Endodermal cell (in vitro differentiated cells): ENCODE measurements at regions not wholly inside any gene's neighbourhood (a gene's known extent, or its start where the extent isn't known, plus 50 kb on each side); places are given as distances from the start of the nearest gene placed in this dataset.

Experiments used
- DNase-seq: peaks from one replicate; pipeline ENCODE4 v3.0.0-alpha.2; 2017
- H3K27ac ChIP-seq: 2 replicates; pipeline ENCODE4 v1.5.1; 2013; ENCODE audit warnings: mild to moderate bottlenecking, low read depth, low read length, moderate library complexity
- H3K27me3 ChIP-seq: 2 replicates; pipeline ENCODE4 v1.6.1; 2013; ENCODE audit warnings: mild to moderate bottlenecking, low read length, moderate library complexity; ENCODE audit not compliant: insufficient read depth, control insufficient read depth, poor library complexity, severe bottlenecking
- H3K36me3 ChIP-seq: 2 replicates; pipeline ENCODE4 v1.7.0; 2013; ENCODE audit warnings: mild to moderate bottlenecking, low read length, moderate library complexity; ENCODE audit not compliant: control insufficient read depth, insufficient read depth
- H3K4me1 ChIP-seq: one replicate; pipeline ENCODE4 v1.7.0; 2013; ENCODE audit warnings: low read length; ENCODE audit not compliant: control insufficient read depth, insufficient read depth
- H3K4me3 ChIP-seq: 2 replicates; pipeline ENCODE4 v1.5.1; 2013; ENCODE audit warnings: mild to moderate bottlenecking, low read length, moderate library complexity
- H3K9ac ChIP-seq: 2 replicates; pipeline ENCODE4 v1.6.1; 2013; ENCODE audit warnings: mild to moderate bottlenecking, low read length, moderate library complexity; ENCODE audit not compliant: poor library complexity, severe bottlenecking; ENCODE audit errors: extremely low read depth
- H3K9me3 ChIP-seq: 2 replicates; pipeline ENCODE4 v1.6.1; 2013; ENCODE audit warnings: mild to moderate bottlenecking, low read length, moderate library complexity; ENCODE audit not compliant: control insufficient read depth
- H3K27ac Mint-ChIP-seq: 2 replicates; pipeline ENCODE4 v1.8.0; 2020; ENCODE audit warnings: mixed read lengths
- H3K27me3 Mint-ChIP-seq: 2 replicates; pipeline ENCODE4 v1.8.0; 2021; ENCODE audit warnings: mild to moderate bottlenecking, mixed read lengths; ENCODE audit not compliant: insufficient read depth
- H3K36me3 Mint-ChIP-seq: 2 replicates; pipeline ENCODE4 v1.8.0; 2020; ENCODE audit warnings: low read depth, mixed read lengths
- H3K4me1 Mint-ChIP-seq: 2 replicates; pipeline ENCODE4 v1.8.0; 2020; ENCODE audit warnings: mixed read lengths
- H3K4me3 Mint-ChIP-seq: 2 replicates; pipeline ENCODE4 v1.8.0; 2020; ENCODE audit warnings: mild to moderate bottlenecking, moderate library complexity, mixed read lengths
- H3K9me3 Mint-ChIP-seq: 2 replicates; pipeline ENCODE4 v1.8.0; 2020; ENCODE audit warnings: mild to moderate bottlenecking, mixed read lengths
- CTCF ChIP-seq: fragments of 200-600 bp; sonication (generic); conservative IDR thresholded peaks from 2 replicates; pipeline ENCODE4 v1.5.0; 2021; ENCODE audit warnings: antibody characterized with exemption, mild to moderate bottlenecking
- WGBS, 2 experiments: methylation state at CpG; one replicate each; pipeline versions ENCODE4 v1.1.5 to v1.1.7; 2013; ENCODE audit warnings: missing lambda C conversion rate in 2 of 2, mixed read lengths in 1 of 2; ENCODE audit not compliant: insufficient coverage in 1 of 2, insufficient read length in 1 of 2; 5-methylcytosine and 5-hydroxymethylcytosine counted together

- H3K4me3 ChIP-seq, result no peak overlapping the region
- H3K27ac ChIP-seq, result no peak overlapping the region
- no peak for TF ChIP-seq CTCF
- H3K4me3 Mint-ChIP-seq, result no peak overlapping the region
- no peaks in the 10 kb centered on the region for H3K27me3 ChIP-seq
- no peak for DNase-seq
- no peaks in the 10 kb centered on the region for H3K9me3 ChIP-seq
- H3K4me1 Mint-ChIP-seq, result peaks cover 21% of the 10 kb centered on the region
- no peaks in the 10 kb centered on the region for H3K9me3 Mint-ChIP-seq
- no peak overlapping the region for H3K27ac Mint-ChIP-seq
- no peaks in the 10 kb centered on the region for H3K4me1 ChIP-seq
- H3K36me3 ChIP-seq, result no peaks in the 10 kb centered on the region
- H3K27me3 Mint-ChIP-seq, result no peaks in the 10 kb centered on the region
- no peaks in the 10 kb centered on the region for H3K36me3 Mint-ChIP-seq
- 95 to 100% methylated on average over 2 to 3 of the region's 3 CpGs for WGBS, 2 experiments
- no peak overlapping the region for H3K9ac ChIP-seq
Measured at GRCh38 chr10:9668411-9668810, 1349.3 kb upstream of the CELF2 start.

DNA sequence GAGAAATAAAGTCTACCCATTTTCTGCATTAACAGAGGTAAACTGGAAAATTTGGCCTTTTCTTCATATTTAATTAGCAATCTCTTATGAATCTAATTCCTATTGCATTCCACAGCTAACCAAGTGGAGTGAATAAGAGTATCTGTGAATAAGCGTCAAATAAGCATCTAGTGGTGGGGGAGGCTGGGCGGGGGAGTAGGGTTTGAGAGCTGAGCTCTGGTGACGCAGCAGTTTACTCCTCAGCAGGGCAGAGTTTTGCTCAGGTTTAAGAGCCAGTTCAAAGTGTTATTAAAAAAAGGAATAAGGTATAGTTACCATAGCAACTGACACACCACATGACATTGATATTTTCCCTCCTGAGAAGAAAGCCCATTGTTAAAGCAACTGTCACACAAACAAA is 1346.8 kb upstream of the CELF2 start:
- TF ChIP-seq CTCF, result no peak
- no peaks in the 10 kb centered on the region for H3K9me3 Mint-ChIP-seq

GRCh38 chr10:9681655-9682054 is 1336.0 kb upstream of the CELF2 start:
- H3K27me3 ChIP-seq, result no peaks in the 10 kb centered on the region
- Mint-ChIP-seq H3K4me3 (no peak overlapping the region), H3K36me3 (peaks cover 3% of the 10 kb centered on the region), H3K9me3 (peaks cover 25% of the 10 kb centered on the region), H3K27ac (no peak overlapping the region), H3K4me1 (no peaks in the 10 kb centered on the region), H3K27me3 (no peaks in the 10 kb centered on the region)
- H3K4me1 ChIP-seq, result no peaks in the 10 kb centered on the region
- no peak overlapping the region for H3K9ac ChIP-seq
- 97 to 100% methylated on average over 1 to 2 of the region's 2 CpGs for WGBS, 2 experiments
- peak overlapping the region; percentile 28 for H3K4me3 ChIP-seq
- DNase-seq, result no peak
- no peaks in the 10 kb centered on the region for H3K36me3 ChIP-seq
- H3K9me3 ChIP-seq, result peaks cover 22% of the 10 kb centered on the region
- TF ChIP-seq CTCF, result peak; percentile 26
- no peak overlapping the region for H3K27ac ChIP-seq

More for the DNA sequence above, 1346.8 kb upstream of the CELF2 start:
- no peak for DNase-seq
- no peaks in the 10 kb centered on the region for H3K27me3 ChIP-seq
- H3K36me3 ChIP-seq, result no peaks in the 10 kb centered on the region
- H3K9ac ChIP-seq, result no peak overlapping the region
- Mint-ChIP-seq H3K36me3 (no peaks in the 10 kb centered on the region), H3K4me1 (peaks cover 20% of the 10 kb centered on the region), H3K27me3 (no peaks in the 10 kb centered on the region), H3K27ac (no peak overlapping the region), H3K4me3 (no peak overlapping the region)
- no peaks in the 10 kb centered on the region for H3K9me3 ChIP-seq
- 82% methylated on average over 3 of the region's 3 CpGs; no CpG with 5 or more reads in 1 of the 2 experiments for WGBS, 2 experiments
- no peak overlapping the region for H3K27ac ChIP-seq
- no peaks in the 10 kb centered on the region for H3K4me1 ChIP-seq
- H3K4me3 ChIP-seq, result no peak overlapping the region
